Spleen (tissue), 11 donors: ENCODE measurements at regions not wholly inside any gene's neighbourhood (a gene's known extent, or its start where the extent isn't known, plus 50 kb on each side); places are given as distances from the start of the nearest gene placed in this dataset.

Experiments used
- DNase-seq: peaks from one replicate; pipeline ENCODE4 v3.0.0-alpha.2; 2020
- H3K27ac ChIP-seq, 8 donors: fragments of 200-600 bp; sonication (generic) in 7 of 8; 1 replicate in 4 of 8; 2 replicates in 4 of 8; pipeline versions ENCODE4 v1.5.0 to v1.8.0; 2016 to 2021; ENCODE audit warnings: inconsistent platforms in 4 of 8, mild to moderate bottlenecking in 4 of 8, moderate library complexity in 1 of 8
- H3K27me3 ChIP-seq, 7 donors: fragments of 200-600 bp; sonication (generic) in 6 of 7; replicated peaks in 1 of 7; 1 replicate in 4 of 7; 2 replicates in 3 of 7; pipeline versions ENCODE4 v1.5.0 to v1.8.0; 2016 to 2021; ENCODE audit warnings: inconsistent platforms in 3 of 7, mild to moderate bottlenecking in 1 of 7
- H3K36me3 ChIP-seq, 6 donors: fragments of 200-600 bp; sonication (generic) in 5 of 6; 1 replicate in 4 of 6; 2 replicates in 2 of 6; pipeline versions ENCODE4 v1.5.0 to v1.8.0; 2016 to 2021; ENCODE audit warnings: inconsistent platforms in 2 of 6
- H3K4me1 ChIP-seq, 6 donors: fragments of 200-600 bp; sonication (generic) in 5 of 6; 1 replicate in 3 of 6; 2 replicates in 3 of 6; pipeline versions ENCODE4 v1.5.0 to v1.8.0; 2016 to 2021; ENCODE audit warnings: inconsistent platforms in 3 of 6
- H3K4me3 ChIP-seq, 8 donors: fragments of 200-600 bp; sonication (generic) in 7 of 8; 1 replicate in 4 of 8; 2 replicates in 4 of 8; pipeline versions ENCODE4 v1.5.0 to v1.8.0; 2016 to 2021; ENCODE audit warnings: inconsistent platforms in 4 of 8, mild to moderate bottlenecking in 4 of 8, moderate library complexity in 2 of 8
- H3K9me3 ChIP-seq, 8 donors: fragments of 200-600 bp; sonication (generic) in 7 of 8; 1 replicate in 4 of 8; 2 replicates in 4 of 8; pipeline versions ENCODE4 v1.5.0 to v1.8.0; 2016 to 2021; ENCODE audit warnings: inconsistent platforms in 4 of 8
- POLR2A ChIP-seq, 3 donors: fragments of 450-650 bp; IDR thresholded peaks; one replicate each; pipeline ENCODE4 v1.5.1; 2017; ENCODE audit warnings: antibody characterized with exemption in 3 of 3, mild to moderate bottlenecking in 1 of 3
- POLR2AphosphoS5 ChIP-seq, 3 donors: sonication (generic); formaldehyde crosslinking; IDR thresholded peaks; one replicate each; pipeline ENCODE4 v1.5.1; 2017; ENCODE audit warnings: antibody characterized with exemption in 3 of 3
- WGBS, 5 donors: extraction: QIAGEN DNeasy Blood & Tissue Kit in 3 of 5; methylation state at CpG; one replicate each; pipeline versions ENCODE4 v1.1.5 to v1.1.7; 2013 to 2018; 5-methylcytosine and 5-hydroxymethylcytosine counted together
- intact Hi-C: fragments of 100-400 bp; cut with DNase I; formaldehyde crosslinking; loops from one replicate; pipeline ENCODE4 v1.15.0; 2023; ENCODE audit warnings: low total_unique reads
- TF ChIP-seq, protein P1 (sequence below), 11 experiments: fragments of 200-600 bp in 7 of 11; fragments of 450-650 bp in 4 of 11; sonication (generic) in 4 of 11; IDR thresholded peaks in 8 of 11; conservative IDR thresholded peaks in 3 of 11; 1 replicate in 7 of 11; 2 replicates in 4 of 11; pipeline versions ENCODE4 v1.4.0 to v1.8.0; 2016 to 2021; ENCODE audit warnings: antibody characterized with exemption in 11 of 11, inconsistent platforms in 4 of 11, mild to moderate bottlenecking in 1 of 11
- donor health status: healthy with polysubstance abuse.
- donor health status: DM: no; HTN: no; CAD: no; lungs with moderate emphysema.
- donor health status: DM: no; HTN: no; CAD: no.
- donor health status: Bipolar disorder and iron deficiency.
- donor health status: healthy.
- donor health status: DM: no; HTN: no; CAD: no.
- donor health status: DM: yes; HTN: yes; CAD: no.

DNA sequence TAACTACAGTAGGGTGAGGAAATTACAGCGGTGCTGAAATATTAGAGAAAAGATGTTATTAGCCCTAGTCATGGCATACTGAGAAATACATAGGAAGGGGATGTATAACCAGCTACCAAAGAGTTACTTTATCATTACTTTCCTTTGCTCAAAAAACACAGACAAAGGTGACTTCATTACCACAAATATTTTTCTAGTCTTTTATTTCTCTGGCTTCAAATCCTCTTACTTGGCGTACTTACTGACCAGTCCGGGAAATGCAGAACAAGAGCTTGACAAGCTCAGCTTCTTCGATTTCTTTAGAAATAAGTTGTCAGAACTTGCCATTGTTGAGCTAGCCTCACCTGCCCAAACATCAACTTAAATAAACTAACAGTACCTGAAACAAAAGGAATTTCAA is 142.1 kb upstream of the TMCO5A start:
- intact Hi-C loops = no loop called here
- Histone ChIP-seq H3K36me3 (no peaks in the 10 kb centered on the region), H3K9me3 (no peaks in the 10 kb centered on the region)

DNA sequence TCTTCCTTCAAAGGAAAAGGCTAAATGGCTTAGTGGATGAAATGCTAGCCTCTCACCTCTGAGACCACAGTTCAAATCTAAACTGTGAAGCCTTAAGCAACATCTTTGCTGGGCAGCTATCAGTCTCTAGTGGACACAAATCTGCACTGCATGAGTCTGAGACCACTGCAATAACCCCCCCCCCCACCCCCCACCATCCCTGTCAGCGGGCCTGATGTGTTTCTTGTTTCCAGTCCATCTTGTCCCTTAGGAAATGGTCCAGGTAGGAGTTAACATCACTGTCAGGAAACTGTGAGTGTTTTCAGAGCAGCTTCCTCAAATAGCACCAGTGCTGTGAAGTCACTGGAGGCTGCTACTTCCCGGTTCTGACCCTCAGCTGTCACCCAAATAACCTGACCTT is 140.6 kb upstream of the TMCO5A start:
- no peaks in the 10 kb centered on the region for H3K36me3 ChIP-seq
- no peaks in the 10 kb centered on the region for H3K4me1 ChIP-seq
- no peak overlapping the region for H3K4me3 ChIP-seq
- 7 to 16% (median 14%) methylated on average over 2 of the region's 2 CpGs for WGBS, 5 donors
- TF ChIP-seq, protein P1, sequence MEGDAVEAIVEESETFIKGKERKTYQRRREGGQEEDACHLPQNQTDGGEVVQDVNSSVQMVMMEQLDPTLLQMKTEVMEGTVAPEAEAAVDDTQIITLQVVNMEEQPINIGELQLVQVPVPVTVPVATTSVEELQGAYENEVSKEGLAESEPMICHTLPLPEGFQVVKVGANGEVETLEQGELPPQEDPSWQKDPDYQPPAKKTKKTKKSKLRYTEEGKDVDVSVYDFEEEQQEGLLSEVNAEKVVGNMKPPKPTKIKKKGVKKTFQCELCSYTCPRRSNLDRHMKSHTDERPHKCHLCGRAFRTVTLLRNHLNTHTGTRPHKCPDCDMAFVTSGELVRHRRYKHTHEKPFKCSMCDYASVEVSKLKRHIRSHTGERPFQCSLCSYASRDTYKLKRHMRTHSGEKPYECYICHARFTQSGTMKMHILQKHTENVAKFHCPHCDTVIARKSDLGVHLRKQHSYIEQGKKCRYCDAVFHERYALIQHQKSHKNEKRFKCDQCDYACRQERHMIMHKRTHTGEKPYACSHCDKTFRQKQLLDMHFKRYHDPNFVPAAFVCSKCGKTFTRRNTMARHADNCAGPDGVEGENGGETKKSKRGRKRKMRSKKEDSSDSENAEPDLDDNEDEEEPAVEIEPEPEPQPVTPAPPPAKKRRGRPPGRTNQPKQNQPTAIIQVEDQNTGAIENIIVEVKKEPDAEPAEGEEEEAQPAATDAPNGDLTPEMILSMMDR (IDR thresholded peaks at IDR 0.05 in 8 of 11, conservative IDR thresholded peaks at IDR 0.05 in 3 of 11) = no peak
- TF ChIP-seq POLR2AphosphoS5 (IDR thresholded peaks at IDR 0.05) (no peak), POLR2A (IDR thresholded peaks at IDR 0.05) (no peak)
- peaks cover 0 to 12% (median 3%) of the 10 kb centered on the region in 8 donors for H3K9me3 ChIP-seq
- H3K27me3 ChIP-seq = no peaks in the 10 kb centered on the region
- DNase-seq = no peak
- intact Hi-C loops = no loop called here
- no peak overlapping the region for H3K27ac ChIP-seq

More for the DNA sequence above, 142.1 kb upstream of the TMCO5A start:
- DNase-seq = no peak
- Histone ChIP-seq H3K27me3 (no peaks in the 10 kb centered on the region), H3K4me1 (no peaks in the 10 kb centered on the region), H3K4me3 (no peak overlapping the region), H3K27ac (no peak overlapping the region)
- 89 to 96% (median 93%) methylated on average over 4 of the region's 4 CpGs for WGBS, 5 donors
- TF ChIP-seq POLR2A (IDR thresholded peaks at IDR 0.05) = no peak
- no peak for TF ChIP-seq POLR2AphosphoS5 (IDR thresholded peaks at IDR 0.05)
- TF ChIP-seq, protein P1 (IDR thresholded peaks at IDR 0.05 in 8 of 11, conservative IDR thresholded peaks at IDR 0.05 in 3 of 11) = no peak

DNA sequence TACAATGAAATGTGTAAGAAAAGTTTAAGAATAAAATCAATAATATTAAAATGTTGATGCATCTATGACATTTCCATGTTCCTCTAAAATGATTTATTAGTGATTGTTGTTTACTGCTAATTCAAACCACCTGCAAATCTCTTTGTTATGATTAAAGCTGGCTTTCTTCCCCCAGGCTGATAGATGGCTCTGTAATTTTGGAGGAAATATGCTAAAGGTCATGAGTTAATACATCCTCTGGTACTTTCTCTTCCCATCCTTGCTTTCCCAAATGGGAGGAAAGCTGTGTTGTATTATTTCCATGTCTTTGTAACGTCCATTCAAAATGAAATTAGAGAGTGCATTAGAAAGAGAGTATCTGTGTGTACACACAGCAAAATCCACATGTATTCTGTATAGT is 139.5 kb upstream of the TMCO5A start:
- intact Hi-C loops = no loop called here
- H3K27ac ChIP-seq = no peak overlapping the region
- H3K36me3 ChIP-seq = no peaks in the 10 kb centered on the region
- WGBS, 5 donors = 25 to 56% (median 44%) methylated on average over 1 of the region's 1 CpG
- DNase-seq = no peak
- H3K27me3 ChIP-seq = no peaks in the 10 kb centered on the region
- H3K4me1 ChIP-seq = no peaks in the 10 kb centered on the region
- TF ChIP-seq POLR2A (IDR thresholded peaks at IDR 0.05) = no peak
- no peak for TF ChIP-seq POLR2AphosphoS5 (IDR thresholded peaks at IDR 0.05)
- TF ChIP-seq, protein P1 (IDR thresholded peaks at IDR 0.05 in 8 of 11, conservative IDR thresholded peaks at IDR 0.05 in 3 of 11) = no peak
- no peak overlapping the region for H3K4me3 ChIP-seq
- H3K9me3 ChIP-seq = peaks cover 0 to 16% (median 3%) of the 10 kb centered on the region in 8 donors

DNA sequence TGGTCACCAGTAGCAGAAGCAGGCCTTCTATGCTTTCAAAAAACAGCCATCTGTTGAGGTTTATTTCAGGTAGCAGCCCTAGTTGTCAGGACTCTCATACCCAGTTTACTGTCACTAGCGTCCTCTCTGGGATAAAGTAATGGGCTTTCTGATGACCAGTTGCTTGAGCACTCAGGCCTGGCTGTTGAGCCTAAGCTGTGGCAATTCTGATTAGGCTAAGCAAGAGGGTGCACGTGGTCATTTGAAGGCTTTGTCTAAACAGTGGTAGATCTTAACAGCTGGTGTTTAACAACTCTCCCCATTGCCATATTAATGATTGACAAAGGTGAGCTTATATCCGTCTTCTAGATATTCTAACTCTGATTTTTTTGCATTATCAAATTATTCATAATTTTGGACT is 132.9 kb upstream of the TMCO5A start:
- H3K27me3 ChIP-seq = no peaks in the 10 kb centered on the region
- DNase-seq = no peak
- H3K4me1 ChIP-seq = no peaks in the 10 kb centered on the region
- no peak overlapping the region for H3K4me3 ChIP-seq
- TF ChIP-seq, protein P1 (IDR thresholded peaks at IDR 0.05 in 8 of 11, conservative IDR thresholded peaks at IDR 0.05 in 3 of 11) = no peak
- TF ChIP-seq POLR2AphosphoS5 (IDR thresholded peaks at IDR 0.05) = no peak
- no peak for TF ChIP-seq POLR2A (IDR thresholded peaks at IDR 0.05)
- no peaks in the 10 kb centered on the region for H3K36me3 ChIP-seq
- WGBS, 5 donors = 78 to 91% (median 83%) methylated on average over 3 of the region's 3 CpGs
- H3K27ac ChIP-seq = no peak overlapping the region
- intact Hi-C loops = no loop called here
- H3K9me3 ChIP-seq = peaks cover 0 to 16% (median 3%) of the 10 kb centered on the region in 8 donors
